K562 (cell line): ENCODE measurements at regions not wholly inside any gene's neighbourhood (a gene's known extent, or its start where the extent isn't known, plus 50 kb on each side); places are given as distances from the start of the nearest gene placed in this dataset.
"Not testable (repeated sequence)": the region's sequence is repeated elsewhere in the genome, so short reads cannot be mapped to it uniquely, and the experiment has no call there.

Source experiments
- ATAC-seq: fragments of 200-7000 bp; cut with Tn5 transposase; 3 replicates; pipeline ENCODE4 v1.9.1; 2020; ENCODE audit warnings: moderate library complexity
- BruUV-seq: library from RNA; stranded (reverse); fragments of 400-500 nt; replicated peaks from 2 replicates; lab custom pipeline; 2021; lab: Mats Ljungman, UMichigan
- CTCF ChIA-PET: fragments of 300-600 bp; formaldehyde crosslinking; extraction: SDS; loops from one replicate; lab custom pipeline; 2021; ENCODE audit warnings: low intra/inter-chr PET ratio; lab: Yijun Ruan, JAX
- POLR2A ChIA-PET: fragments of 300-600, 350-650 bp; sonication (Branson Sonifier 250); formaldehyde crosslinking; extraction: SDS; loops from one replicate; lab custom pipeline; 2021; ENCODE audit warnings: antibody characterized with exemption, inconsistent platforms; lab: Yijun Ruan, JAX
- DNase-seq, 4 experiments: peaks; one replicate each; pipeline versions ENCODE4 v3.0.0 to v3.0.0-alpha.2; 2011 to 2018; ENCODE audit warnings: low spot score in 3 of 4, mixed read lengths in 3 of 4; ENCODE audit errors: extremely low read depth in 1 of 4
- FAIRE-seq: peaks from 2 replicates; lab custom pipeline; 2011; peaks lifted over from hg19 to GRCh38; lab: Jason Lieb, UNC
- H2AFZ ChIP-seq: 2 replicates; pipeline ENCODE4 v1.6.0; 2011; ENCODE audit warnings: low read depth, low read length, control low read depth, inconsistent platforms
- H3K27ac ChIP-seq: fragments of 200-600 bp; 3 replicates; pipeline ENCODE4 v1.8.0; 2011; ENCODE audit warnings: low read depth, mild to moderate bottlenecking, control low read depth, inconsistent platforms, low read length, moderate library complexity, mixed read lengths; ENCODE audit errors: extremely low read depth
- H3K27me3 ChIP-seq, 2 experiments: fragments of 300-600 bp in 1 of 2; 2 replicates in 1 of 2; 3 replicates in 1 of 2; pipeline versions ENCODE4 v1.6.0 to v1.8.0; 2011; ENCODE audit warnings: inconsistent platforms in 2 of 2, low read length in 2 of 2, mild to moderate bottlenecking in 1 of 2, mixed read lengths in 1 of 2, moderate library complexity in 1 of 2; ENCODE audit not compliant: control insufficient read depth in 2 of 2, insufficient read depth in 2 of 2
- H3K36me3 ChIP-seq: fragments of 300-600 bp; 3 replicates; pipeline ENCODE4 v1.8.0; 2011; ENCODE audit warnings: mild to moderate bottlenecking, low read length, inconsistent platforms; ENCODE audit not compliant: control insufficient read depth, insufficient read depth
- H3K4me1 ChIP-seq, 2 experiments: fragments of 200-600 bp in 1 of 2; replicated peaks in 1 of 2; 2 replicates in 1 of 2; 3 replicates in 1 of 2; pipeline versions ENCODE4 v1.5.1 to v1.8.0; 2011; ENCODE audit warnings: inconsistent platforms in 2 of 2, low read length in 2 of 2, mild to moderate bottlenecking in 1 of 2, mixed read lengths in 1 of 2, moderate library complexity in 1 of 2; ENCODE audit not compliant: control insufficient read depth in 2 of 2, insufficient read depth in 2 of 2
- H3K4me2 ChIP-seq: 2 replicates; pipeline ENCODE4 v1.6.1; 2011; ENCODE audit warnings: low read length, control low read depth, inconsistent platforms, mixed read lengths; ENCODE audit not compliant: insufficient read depth
- H3K4me3 ChIP-seq: fragments of 200-600 bp; sonication (generic), shearing (Covaris generic); 2 replicates; pipeline ENCODE4 v1.5.1; 2016; ENCODE audit warnings: control low read depth, inconsistent platforms
- H3K79me2 ChIP-seq: fragments of 200-600 bp; 3 replicates; pipeline ENCODE4 v1.8.0; 2011; ENCODE audit warnings: low read length, inconsistent platforms; ENCODE audit not compliant: control insufficient read depth, insufficient read depth
- H3K9ac ChIP-seq, 2 experiments: 2 replicates each; pipeline versions ENCODE4 v1.6.0 to v1.6.1; 2011; ENCODE audit warnings: low read depth in 2 of 2, low read length in 2 of 2, control low read depth in 1 of 2, inconsistent platforms in 1 of 2, mild to moderate bottlenecking in 1 of 2, mixed read lengths in 1 of 2; ENCODE audit not compliant: insufficient read depth in 1 of 2
- H3K9me1 ChIP-seq: one replicate; pipeline ENCODE4 v1.6.0; 2011; ENCODE audit warnings: inconsistent platforms, mild to moderate bottlenecking, low read length, moderate library complexity; ENCODE audit not compliant: control insufficient read depth, insufficient read depth
- H3K9me3 ChIP-seq: replicated peaks from 2 replicates; pipeline ENCODE4 v1.5.1; 2011; ENCODE audit warnings: low read depth, low read length, inconsistent platforms; ENCODE audit not compliant: control insufficient read depth, insufficient read depth
- H4K20me1 ChIP-seq: replicated peaks from 2 replicates; pipeline ENCODE4 v1.6.1; 2011; ENCODE audit warnings: low read length, inconsistent platforms, mixed read lengths; ENCODE audit not compliant: control insufficient read depth, insufficient read depth
- DACH1 ChIP-seq: fragments of 450-650 bp; IDR thresholded peaks from 2 replicates; pipeline ENCODE4 v1.6.1; 2018; ENCODE audit not compliant: partially characterized antibody
- WGBS: fragments of 100-300 bp; shearing (Covaris generic); methylation state at CpG from one replicate; pipeline ENCODE4 v1.1.6; 2016; ENCODE audit warnings: low coverage, mixed read lengths; ENCODE audit not compliant: insufficient coverage; ENCODE audit errors: missing lambda C conversion rate; 5-methylcytosine and 5-hydroxymethylcytosine counted together
- in situ Hi-C: fragments of 300-500 bp; cut with MboI; formaldehyde crosslinking; loops from 4 replicates; pipeline ENCODE4 v1.15.0; 2018; ENCODE audit warnings: inconsistent platforms, mixed read lengths
- intact Hi-C: fragments of 100-400 bp; cut with micrococcal nuclease; formaldehyde crosslinking; loops from 2 replicates; pipeline ENCODE4 v1.14.2; 2022

- H3K4me1 ChIP-seq, H3K36me3 ChIP-seq, CTCF ChIA-PET, H3K27ac ChIP-seq, H2AFZ ChIP-seq, FAIRE-seq, H3K4me3 ChIP-seq, H3K27me3 ChIP-seq, H4K20me1 ChIP-seq, DNase-seq, H3K9me1 ChIP-seq, POLR2A ChIA-PET, H3K79me2 ChIP-seq, intact Hi-C loops, H3K9ac ChIP-seq, H3K9me3 ChIP-seq, BruUV-seq, H3K4me2 ChIP-seq, ATAC-seq: not testable (repeated sequence)
- WGBS = 10% methylated on average over 10 of the region's 21 CpGs
- in situ Hi-C loops = loop anchor here (10.0 kb wide), 1 partner anchor 61 kb away; the partner anchor contains the start of gene DEFB131A
These were observed 61.1 kb downstream of the DEFB131A start for GRCh38 chr4:9505341-9505740.

GRCh38 chr4:9506672-9507071, 62.5 kb downstream of the DEFB131A start:
- H3K36me3 ChIP-seq, H3K79me2 ChIP-seq, POLR2A ChIA-PET, H4K20me1 ChIP-seq, ATAC-seq, H3K4me3 ChIP-seq, H2AFZ ChIP-seq, H3K9ac ChIP-seq, FAIRE-seq, intact Hi-C loops, H3K4me2 ChIP-seq, H3K9me1 ChIP-seq, BruUV-seq, H3K27ac ChIP-seq, DNase-seq, CTCF ChIA-PET, H3K4me1 ChIP-seq, H3K9me3 ChIP-seq, H3K27me3 ChIP-seq: not testable (repeated sequence)
- in situ Hi-C loops = loop anchor here (10.0 kb wide), 1 partner anchor 62 kb away; the partner anchor contains the start of gene DEFB131A
- peak; percentile 93 for TF ChIP-seq DACH1
- 0% methylated on average over 2 of the region's 2 CpGs for WGBS

- not testable (repeated sequence) for H3K27me3 ChIP-seq, BruUV-seq, H4K20me1 ChIP-seq
These were observed 68.7 kb downstream of the DEFB131A start for GRCh38 chr4:9512941-9513340.

GRCh38 chr4:9519631-9520030, 75.4 kb downstream of the DEFB131A start:
- H3K4me1 ChIP-seq, H3K9ac ChIP-seq, H3K27ac ChIP-seq, FAIRE-seq, POLR2A ChIA-PET, intact Hi-C loops, H3K4me2 ChIP-seq, ATAC-seq, in situ Hi-C loops, H3K9me1 ChIP-seq, H2AFZ ChIP-seq, BruUV-seq, H3K79me2 ChIP-seq, H3K36me3 ChIP-seq, CTCF ChIA-PET, H3K27me3 ChIP-seq, H4K20me1 ChIP-seq, H3K4me3 ChIP-seq, H3K9me3 ChIP-seq, DNase-seq: not testable (repeated sequence)
- WGBS = 0% methylated on average over 8 of the region's 9 CpGs

More at GRCh38 chr4:9512941-9513340, 68.7 kb downstream of the DEFB131A start:
- H3K9me1 ChIP-seq, H3K4me1 ChIP-seq, H3K27ac ChIP-seq, H3K36me3 ChIP-seq, ATAC-seq, H2AFZ ChIP-seq, DNase-seq, H3K4me2 ChIP-seq, CTCF ChIA-PET, H3K9ac ChIP-seq, FAIRE-seq, H3K79me2 ChIP-seq, POLR2A ChIA-PET, intact Hi-C loops, H3K4me3 ChIP-seq, in situ Hi-C loops, H3K9me3 ChIP-seq: not testable (repeated sequence)
- WGBS = 0% methylated on average over 6 of the region's 12 CpGs
